Mesendoderm (in vitro differentiated cells): ENCODE measurements at regions not wholly inside any gene's neighbourhood (a gene's known extent, or its start where the extent isn't known, plus 50 kb on each side); places are given as distances from the start of the nearest gene placed in this dataset.

ENCODE experiments used
- DNase-seq: peaks from one replicate; pipeline ENCODE4 v3.0.0; 2013
- H2AK5ac ChIP-seq: 2 replicates; pipeline ENCODE4 v1.6.1; 2013; ENCODE audit warnings: low read length, inconsistent platforms
- H2BK120ac ChIP-seq: 2 replicates; pipeline ENCODE4 v1.6.1; 2013; ENCODE audit warnings: low read depth, mild to moderate bottlenecking, low read length, moderate library complexity, mixed read lengths
- H2BK15ac ChIP-seq: replicated peaks from 2 replicates; pipeline ENCODE4 v1.6.1; 2013; ENCODE audit warnings: low read depth, mild to moderate bottlenecking, moderate library complexity
- H2BK5ac ChIP-seq: 2 replicates; pipeline ENCODE4 v1.6.1; 2013; ENCODE audit warnings: low read length, inconsistent platforms
- H3K18ac ChIP-seq: 2 replicates; pipeline ENCODE4 v1.6.1; 2013; ENCODE audit warnings: mild to moderate bottlenecking, low read length, mixed read lengths
- H3K23ac ChIP-seq: one replicate; pipeline ENCODE4 v1.6.1; 2013; ENCODE audit warnings: low read length
- H3K27ac ChIP-seq: 2 replicates; pipeline ENCODE4 v1.5.1; 2013; ENCODE audit warnings: low read depth, mild to moderate bottlenecking, inconsistent platforms, low read length, moderate library complexity
- H3K27me3 ChIP-seq: 2 replicates; pipeline ENCODE4 v1.6.1; 2013; ENCODE audit warnings: low read length, control low read depth, mild to moderate bottlenecking, inconsistent platforms; ENCODE audit not compliant: insufficient read depth, poor library complexity
- H3K36me3 ChIP-seq: 2 replicates; pipeline ENCODE4 v1.6.1; 2013; ENCODE audit warnings: low read length, inconsistent platforms; ENCODE audit not compliant: control insufficient read depth, insufficient read depth
- H3K4ac ChIP-seq: one replicate; pipeline ENCODE4 v1.6.1; 2013; ENCODE audit warnings: low read depth, mild to moderate bottlenecking, low read length, moderate library complexity
- H3K4me1 ChIP-seq: 2 replicates; pipeline ENCODE4 v1.6.1; 2013; ENCODE audit warnings: low read depth, low read length, inconsistent platforms; ENCODE audit not compliant: control insufficient read depth
- H3K4me2 ChIP-seq: 2 replicates; pipeline ENCODE4 v1.6.1; 2013; ENCODE audit warnings: low read length
- H3K4me3 ChIP-seq: 2 replicates; pipeline ENCODE4 v1.5.1; 2013; ENCODE audit warnings: mild to moderate bottlenecking, low read length
- H3K56ac ChIP-seq: one replicate; pipeline ENCODE4 v1.6.1; 2013; ENCODE audit warnings: low read length
- H3K79me1 ChIP-seq: 2 replicates; pipeline ENCODE4 v1.6.1; 2013; ENCODE audit warnings: low read length, inconsistent platforms
- H3K79me2 ChIP-seq: 2 replicates; pipeline ENCODE4 v1.6.1; 2013; ENCODE audit warnings: mild to moderate bottlenecking, low read length; ENCODE audit not compliant: control insufficient read depth, insufficient read depth
- H3K9ac ChIP-seq: 2 replicates; pipeline ENCODE4 v1.6.1; 2013; ENCODE audit warnings: low read length, inconsistent platforms
- H4K5ac ChIP-seq: one replicate; pipeline ENCODE4 v1.6.1; 2013; ENCODE audit warnings: low read length
- H4K8ac ChIP-seq: one replicate; pipeline ENCODE4 v1.6.1; 2013; ENCODE audit warnings: low read depth, mild to moderate bottlenecking, control low read depth, low read length, moderate library complexity
- WGBS: extraction: QIAGEN DNeasy Blood & Tissue Kit; methylation state at CpG from one replicate; pipeline ENCODE4 v1.1.7; 2013; ENCODE audit warnings: low lambda C conversion rate, missing lambda C conversion rate; ENCODE audit not compliant: insufficient coverage; ENCODE audit errors: extremely low coverage; 5-methylcytosine and 5-hydroxymethylcytosine counted together

- no peak overlapping the region for H2BK120ac ChIP-seq
- no peak overlapping the region for H4K5ac ChIP-seq
- no CpG with 5 or more reads among the region's 10 CpGs for WGBS
- no peaks in the 10 kb centered on the region for H3K36me3 ChIP-seq
- H3K23ac ChIP-seq = no peak overlapping the region
- no peak overlapping the region for H2BK5ac ChIP-seq
- no peaks in the 10 kb centered on the region for H3K79me2 ChIP-seq
- no peak overlapping the region for H3K4me3 ChIP-seq
- DNase-seq = no peak
- no peaks in the 10 kb centered on the region for H3K79me1 ChIP-seq
- H2BK15ac ChIP-seq = no peak overlapping the region
- no peaks in the 10 kb centered on the region for H3K4me1 ChIP-seq
- no peak overlapping the region for H3K56ac ChIP-seq
- H3K4me2 ChIP-seq = no peak overlapping the region
- no peak overlapping the region for H2AK5ac ChIP-seq
- H3K27ac ChIP-seq = no peak overlapping the region
- no peak overlapping the region for H4K8ac ChIP-seq
- H3K9ac ChIP-seq = no peak overlapping the region
- H3K4ac ChIP-seq = no peak overlapping the region
- H3K18ac ChIP-seq = no peak overlapping the region
- H3K27me3 ChIP-seq = no peaks in the 10 kb centered on the region
Observed at GRCh38 chr17:22505660-22506059, 813.3 kb downstream of the KCNJ18 start.

DNA sequence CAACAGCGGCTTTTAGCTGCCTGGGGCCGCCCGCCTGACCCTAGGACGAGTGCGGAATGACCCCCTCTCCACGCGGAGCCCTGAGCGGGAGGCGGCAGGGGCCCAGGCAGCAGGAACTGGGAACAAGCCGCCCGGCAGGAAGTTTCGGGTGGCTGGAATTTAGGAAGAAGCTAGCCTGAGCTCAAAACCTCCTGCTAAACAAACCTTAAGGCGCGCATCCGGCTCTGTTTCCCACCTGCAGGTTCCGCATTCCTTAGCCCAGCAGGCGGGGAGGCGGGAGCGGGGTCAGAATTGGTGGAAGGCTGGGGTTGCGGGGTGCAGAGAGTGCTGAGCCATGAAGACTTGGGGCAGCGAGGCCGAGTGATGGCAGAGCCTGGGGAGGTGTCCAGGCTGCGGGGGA, 813.9 kb downstream of the KCNJ18 start:
- Histone ChIP-seq H2BK120ac (no peak overlapping the region), H4K8ac (no peak overlapping the region), H3K27ac (no peak overlapping the region), H2BK15ac (no peak overlapping the region), H3K4ac (no peak overlapping the region), H4K5ac (no peak overlapping the region), H3K23ac (no peak overlapping the region), H3K4me2 (no peak overlapping the region), H3K9ac (no peak overlapping the region), H3K27me3 (no peaks in the 10 kb centered on the region), H3K56ac (no peak overlapping the region), H3K4me1 (no peaks in the 10 kb centered on the region), H3K79me2 (no peaks in the 10 kb centered on the region), H3K36me3 (no peaks in the 10 kb centered on the region), H2AK5ac (no peak overlapping the region), H3K4me3 (no peak overlapping the region), H3K79me1 (no peaks in the 10 kb centered on the region), H2BK5ac (no peak overlapping the region), H3K18ac (no peak overlapping the region)
- DNase-seq = no peak
- WGBS = no CpG with 5 or more reads among the region's 23 CpGs

- H3K18ac ChIP-seq = no peak overlapping the region
- no peak overlapping the region for H3K4me2 ChIP-seq
- no peak overlapping the region for H3K27ac ChIP-seq
- H2BK5ac ChIP-seq = no peak overlapping the region
- no peak overlapping the region for H4K8ac ChIP-seq
- H3K9ac ChIP-seq = no peak overlapping the region
- H3K23ac ChIP-seq = no peak overlapping the region
- H3K27me3 ChIP-seq = no peaks in the 10 kb centered on the region
- H3K4me3 ChIP-seq = no peak overlapping the region
- H3K79me2 ChIP-seq = no peaks in the 10 kb centered on the region
- H2BK120ac ChIP-seq = no peak overlapping the region
- DNase-seq = no peak
- no peak overlapping the region for H2AK5ac ChIP-seq
- H3K56ac ChIP-seq = no peak overlapping the region
- no peak overlapping the region for H3K4ac ChIP-seq
- H3K4me1 ChIP-seq = no peaks in the 10 kb centered on the region
- H3K79me1 ChIP-seq = no peaks in the 10 kb centered on the region
- WGBS = no CpG with 5 or more reads among the region's 7 CpGs
- no peaks in the 10 kb centered on the region for H3K36me3 ChIP-seq
- no peak overlapping the region for H2BK15ac ChIP-seq
- H4K5ac ChIP-seq = no peak overlapping the region
Observed at GRCh38 chr17:22506861-22507260, 814.5 kb downstream of the KCNJ18 start.

- Histone ChIP-seq H3K4me2 (no peak overlapping the region), H3K27ac (no peak overlapping the region), H3K27me3 (no peaks in the 10 kb centered on the region), H3K4me3 (no peak overlapping the region), H3K9ac (no peak overlapping the region), H3K18ac (no peak overlapping the region), H3K4me1 (no peaks in the 10 kb centered on the region), H3K79me1 (no peaks in the 10 kb centered on the region), H2AK5ac (no peak overlapping the region), H3K4ac (no peak overlapping the region), H4K8ac (no peak overlapping the region), H2BK15ac (no peak overlapping the region), H3K36me3 (no peaks in the 10 kb centered on the region), H3K23ac (no peak overlapping the region), H2BK5ac (no peak overlapping the region), H3K79me2 (no peaks in the 10 kb centered on the region), H3K56ac (no peak overlapping the region), H4K5ac (no peak overlapping the region), H2BK120ac (no peak overlapping the region)
- no CpG with 5 or more reads among the region's 5 CpGs for WGBS
- no peak for DNase-seq
Observed at GRCh38 chr17:22507823-22508222, 815.5 kb downstream of the KCNJ18 start.

DNA sequence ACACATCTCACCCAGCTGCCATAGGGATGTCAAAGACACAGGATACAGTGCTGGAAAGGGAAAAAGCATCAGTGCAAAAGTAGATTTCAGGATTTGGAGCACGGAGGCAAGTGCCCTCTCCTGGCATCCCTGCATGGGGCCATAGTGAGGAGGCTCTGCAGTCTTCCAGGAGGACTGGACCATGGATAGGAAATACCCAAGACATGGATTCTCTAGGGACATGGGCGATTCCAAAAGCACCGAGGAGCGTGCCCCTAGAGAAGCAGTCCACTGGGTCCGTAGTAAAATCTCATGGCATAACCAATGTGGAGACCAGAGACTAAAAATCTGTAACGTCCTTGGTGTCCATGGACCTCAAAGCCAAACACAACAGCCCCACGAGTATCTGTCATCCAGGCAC, 818.2 kb downstream of the KCNJ18 start:
- H3K4me1 ChIP-seq = no peaks in the 10 kb centered on the region
- no CpG with 5 or more reads among the region's 7 CpGs for WGBS

GRCh38 chr17:22511431-22511830, 819.1 kb downstream of the KCNJ18 start:
- H3K36me3 ChIP-seq = no peaks in the 10 kb centered on the region
- H3K4me2 ChIP-seq = no peak overlapping the region
- no peak overlapping the region for H2BK120ac ChIP-seq
- no peaks in the 10 kb centered on the region for H3K4me1 ChIP-seq
- H4K5ac ChIP-seq = no peak overlapping the region
- H3K79me1 ChIP-seq = no peaks in the 10 kb centered on the region
- H3K4me3 ChIP-seq = no peak overlapping the region
- H3K23ac ChIP-seq = no peak overlapping the region
- no peak overlapping the region for H3K18ac ChIP-seq
- no peak overlapping the region for H3K27ac ChIP-seq
- H3K9ac ChIP-seq = no peak overlapping the region
- no peak for DNase-seq
- H2AK5ac ChIP-seq = no peak overlapping the region
- WGBS = no CpG with 5 or more reads among the region's 1 CpG
- no peak overlapping the region for H3K4ac ChIP-seq
- H2BK5ac ChIP-seq = no peak overlapping the region
- H3K56ac ChIP-seq = no peak overlapping the region
- H2BK15ac ChIP-seq = no peak overlapping the region
- H3K27me3 ChIP-seq = no peaks in the 10 kb centered on the region
- H3K79me2 ChIP-seq = no peaks in the 10 kb centered on the region
- no peak overlapping the region for H4K8ac ChIP-seq

More for the DNA sequence above, 818.2 kb downstream of the KCNJ18 start:
- Histone ChIP-seq H4K5ac (no peak overlapping the region), H2BK15ac (no peak overlapping the region), H3K18ac (no peak overlapping the region), H3K27ac (no peak overlapping the region), H3K27me3 (no peaks in the 10 kb centered on the region), H2BK120ac (no peak overlapping the region), H4K8ac (no peak overlapping the region), H2AK5ac (no peak overlapping the region), H2BK5ac (no peak overlapping the region), H3K4me3 (no peak overlapping the region), H3K79me2 (no peaks in the 10 kb centered on the region), H3K36me3 (no peaks in the 10 kb centered on the region), H3K4ac (no peak overlapping the region), H3K9ac (no peak overlapping the region), H3K23ac (no peak overlapping the region), H3K79me1 (no peaks in the 10 kb centered on the region), H3K56ac (no peak overlapping the region), H3K4me2 (no peak overlapping the region)
- no peak for DNase-seq
